Motor neuron (in vitro differentiated cells): ENCODE measurements at regions not wholly inside any gene's neighbourhood (a gene's known extent, or its start where the extent isn't known, plus 50 kb on each side); places are given as distances from the start of the nearest gene placed in this dataset.
"Not testable (repeated sequence)": the region's sequence is repeated elsewhere in the genome, so short reads cannot be mapped to it uniquely, and the experiment has no call there.

Experiments
- ATAC-seq, 8 experiments: fragments of 200-7000 bp; cut with Tn5 transposase; replicated peaks in 6 of 8; 2 replicates each; pipeline ENCODE4 v1.8.0; 2021; ENCODE audit warnings: mild to moderate bottlenecking in 8 of 8, moderate library complexity in 8 of 8
- H3K27ac ChIP-seq, 2 donors: fragments of 250-450 bp; sonication (Bioruptor Pico); 2 replicates each; pipeline ENCODE4 v1.9.0; 2021; ENCODE audit warnings: antibody characterized with exemption in 2 of 2, mild to moderate bottlenecking in 2 of 2, moderate library complexity in 1 of 2
- H3K4me1 ChIP-seq, 2 donors: fragments of 250-450 bp; sonication (Bioruptor Pico); replicated peaks in 1 of 2; 2 replicates each; pipeline ENCODE4 v1.6.1; 2021; ENCODE audit warnings: antibody characterized with exemption in 2 of 2, mild to moderate bottlenecking in 2 of 2, moderate library complexity in 1 of 2
- H3K4me3 ChIP-seq, 5 donors: fragments of 250-450 bp; sonication (Bioruptor Pico); 2 replicates each; pipeline ENCODE4 v1.9.0; 2021; ENCODE audit warnings: antibody characterized with exemption in 5 of 5, mild to moderate bottlenecking in 5 of 5, moderate library complexity in 4 of 5
- whole genome bisulfite sequencing, 10 experiments: fragments of 450-650 bp; shearing (Covaris generic); methylation state at CpG; one replicate each; pipeline ENCODE4 v1.0.0; 2022; 5-methylcytosine and 5-hydroxymethylcytosine counted together
- in situ Hi-C, 9 experiments: fragments of 400-800 bp; cut with MboI; loops; one replicate each; pipeline ENCODE4 v1.15.0; 2021; ENCODE audit warnings: low sequenced_read_pairs in 9 of 9, low pct_unique_long_range_greater_than_20kb in 2 of 9; ENCODE audit not compliant: unreplicated experiment in 9 of 9

GRCh38 chr21:6428498-6429092, 4092.8 kb upstream of the TPTE start:
- in situ Hi-C loops, H3K4me3 ChIP-seq, H3K27ac ChIP-seq, H3K4me1 ChIP-seq: not testable (repeated sequence)
- WGBS, 10 experiments = no CpG with 5 or more reads among the region's 25 CpGs
- ATAC-seq = peak in 3 of 8 experiments; percentile 16 to 53 (median 42)

GRCh38 chr21:6429924-6430323, 4091.5 kb upstream of the TPTE start:
- WGBS, 10 experiments = no CpG with 5 or more reads among the region's 8 CpGs
- ATAC-seq, H3K4me1 ChIP-seq, H3K4me3 ChIP-seq, H3K27ac ChIP-seq, in situ Hi-C loops: not testable (repeated sequence)

- WGBS, 10 experiments = no CpG with 5 or more reads among the region's 12 CpGs
- in situ Hi-C loops, H3K4me1 ChIP-seq, ATAC-seq, H3K4me3 ChIP-seq, H3K27ac ChIP-seq: not testable (repeated sequence)
These were observed 4088.2 kb upstream of the TPTE start for GRCh38 chr21:6433149-6433548.

- H3K4me3 ChIP-seq, H3K27ac ChIP-seq, H3K4me1 ChIP-seq, in situ Hi-C loops, ATAC-seq: not testable (repeated sequence)
- no CpG with 5 or more reads among the region's 15 CpGs for WGBS, 10 experiments
These were observed 4085.2 kb upstream of the TPTE start for GRCh38 chr21:6436205-6436604.

- in situ Hi-C loops, H3K4me3 ChIP-seq, H3K4me1 ChIP-seq, H3K27ac ChIP-seq: not testable (repeated sequence)
- ATAC-seq = peak in 7 of 8 experiments; percentile 26 to 75 (median 61)
- WGBS, 10 experiments = no CpG with 5 or more reads among the region's 21 CpGs
These were observed 4084.2 kb upstream of the TPTE start for GRCh38 chr21:6436971-6437833.

- in situ Hi-C loops, H3K4me1 ChIP-seq, H3K4me3 ChIP-seq, H3K27ac ChIP-seq: not testable (repeated sequence)
- ATAC-seq = peak in 5 of 8 experiments; percentile 14 to 90 (median 54)
- WGBS, 10 experiments = no CpG with 5 or more reads among the region's 7 CpGs
These were observed 4083.6 kb upstream of the TPTE start for GRCh38 chr21:6437834-6438187.

GRCh38 chr21:6439058-6439457, 4082.3 kb upstream of the TPTE start:
- H3K4me3 ChIP-seq, in situ Hi-C loops, ATAC-seq, H3K27ac ChIP-seq, H3K4me1 ChIP-seq: not testable (repeated sequence)
- WGBS, 10 experiments = no CpG with 5 or more reads among the region's 10 CpGs

GRCh38 chr21:6454648-6455340, 4066.6 kb upstream of the TPTE start:
- in situ Hi-C loops, H3K4me3 ChIP-seq, H3K27ac ChIP-seq, H3K4me1 ChIP-seq: not testable (repeated sequence)
- ATAC-seq = peak in 3 of 8 experiments; percentile 72 to 94 (median 94)
- no CpG with 5 or more reads among the region's 26 CpGs for WGBS, 10 experiments

GRCh38 chr21:6456011-6456661, 4065.2 kb upstream of the TPTE start:
- in situ Hi-C loops, H3K4me1 ChIP-seq, H3K27ac ChIP-seq, H3K4me3 ChIP-seq: not testable (repeated sequence)
- ATAC-seq = peak in 1 of 8 experiments; percentile 40
- WGBS, 10 experiments = no CpG with 5 or more reads among the region's 18 CpGs

- in situ Hi-C loops, H3K27ac ChIP-seq, H3K4me3 ChIP-seq, H3K4me1 ChIP-seq, ATAC-seq: not testable (repeated sequence)
- WGBS, 10 experiments = no CpG with 5 or more reads among the region's 12 CpGs
These were observed 4061.6 kb upstream of the TPTE start for GRCh38 chr21:6459761-6460160.

GRCh38 chr21:6461358-6461757, 4060.0 kb upstream of the TPTE start:
- H3K4me3 ChIP-seq, ATAC-seq, in situ Hi-C loops, H3K4me1 ChIP-seq, H3K27ac ChIP-seq: not testable (repeated sequence)
- WGBS, 10 experiments = no CpG with 5 or more reads among the region's 10 CpGs

- no CpG with 5 or more reads among the region's 11 CpGs for WGBS, 10 experiments
These were observed 4057.0 kb upstream of the TPTE start for GRCh38 chr21:6464419-6464818.

GRCh38 chr21:6466081-6466698, 4055.2 kb upstream of the TPTE start:
- no CpG with 5 or more reads among the region's 62 CpGs for WGBS, 10 experiments
- H3K27ac ChIP-seq, H3K4me1 ChIP-seq, H3K4me3 ChIP-seq, in situ Hi-C loops: not testable (repeated sequence)
- ATAC-seq = peak in 1 of 8 experiments; percentile 28

More at GRCh38 chr21:6464419-6464818, 4057.0 kb upstream of the TPTE start:
- in situ Hi-C loops, H3K27ac ChIP-seq, ATAC-seq, H3K4me1 ChIP-seq, H3K4me3 ChIP-seq: not testable (repeated sequence)
